GM12878 (cell line): ENCODE measurements at regions not wholly inside any gene's neighbourhood (a gene's known extent, or its start where the extent isn't known, plus 50 kb on each side); places are given as distances from the start of the nearest gene placed in this dataset.

Source experiments
- ATAC-seq: fragments of 200-7000 bp; cut with Tn5 transposase; 3 replicates; pipeline ENCODE4 v1.9.1; 2020; ENCODE audit warnings: mild to moderate bottlenecking, moderate library complexity
- BruUV-seq: library from RNA; stranded (reverse); fragments of 400-500 nt; replicated peaks from 2 replicates; lab custom pipeline; 2021; lab: Mats Ljungman, UMichigan
- CTCF ChIA-PET: fragments of 300-600 bp; sonication (Branson Sonifier 250); formaldehyde crosslinking; extraction: SDS; loops from one replicate; lab custom pipeline; 2021; ENCODE audit warnings: inconsistent platforms; lab: Yijun Ruan, JAX
- POLR2A ChIA-PET: fragments of 350-600 bp; formaldehyde crosslinking; extraction: SDS; loops from one replicate; lab custom pipeline; 2021; ENCODE audit warnings: inconsistent platforms; lab: Charles Lee
- RAD21 ChIA-PET: fragments of 300-600 bp; sonication (Branson Sonifier 250); formaldehyde crosslinking; loops from one replicate; lab custom pipeline; 2023; ENCODE audit warnings: antibody characterized with exemption; ENCODE audit not compliant: unreplicated experiment; lab: Charles Lee
- SMC1A ChIA-PET: fragments of 300-600 bp; sonication (Branson Sonifier 250); formaldehyde crosslinking; loops from one replicate; lab custom pipeline; 2023; ENCODE audit not compliant: unreplicated experiment, uncharacterized antibody; lab: Charles Lee
- DNase-seq: peaks from one replicate; pipeline ENCODE4 v3.0.0-alpha.2; 2011; ENCODE audit warnings: low read depth, low spot score
- FAIRE-seq: peaks from 3 replicates; lab custom pipeline; 2011; peaks lifted over from hg19 to GRCh38; lab: Jason Lieb, UNC
- H2AFZ ChIP-seq: 2 replicates; pipeline ENCODE4 v1.6.0; 2011; ENCODE audit warnings: low read depth, low read length, control low read depth; ENCODE audit not compliant: control insufficient read depth
- H3K27ac ChIP-seq: 2 replicates; pipeline ENCODE4 v1.5.1; 2011; ENCODE audit warnings: control low read depth; ENCODE audit not compliant: control insufficient read depth, insufficient read depth
- H3K27me3 ChIP-seq, 2 experiments: replicated peaks in 1 of 2; 2 replicates each; pipeline versions ENCODE4 v1.6.0 to v1.6.1; 2011; ENCODE audit warnings: low read length in 1 of 2; ENCODE audit not compliant: control insufficient read depth in 2 of 2, insufficient read depth in 2 of 2
- H3K36me3 ChIP-seq, 2 experiments: 2 replicates each; pipeline ENCODE4 v1.5.1; 2011; ENCODE audit warnings: low read length in 1 of 2; ENCODE audit not compliant: control insufficient read depth in 2 of 2, insufficient read depth in 2 of 2
- H3K4me1 ChIP-seq: 2 replicates; pipeline ENCODE4 v1.6.1; 2011; ENCODE audit warnings: mild to moderate bottlenecking, low read length, moderate library complexity, mixed read lengths; ENCODE audit not compliant: control insufficient read depth, insufficient read depth
- H3K4me2 ChIP-seq: 2 replicates; pipeline ENCODE4 v1.6.0; 2011; ENCODE audit warnings: control low read depth; ENCODE audit not compliant: control insufficient read depth, insufficient read depth
- H3K4me3 ChIP-seq: fragments of 200-600 bp; sonication (generic); 2 replicates; pipeline ENCODE4 v1.5.1; 2016
- H3K79me2 ChIP-seq: 2 replicates; pipeline ENCODE4 v1.6.0; 2011; ENCODE audit warnings: low read length; ENCODE audit not compliant: control insufficient read depth, insufficient read depth
- H3K9ac ChIP-seq: 2 replicates; pipeline ENCODE4 v1.8.0; 2011; ENCODE audit warnings: low read length, control low read depth, mixed read lengths; ENCODE audit not compliant: control insufficient read depth, insufficient read depth
- H3K9me3 ChIP-seq: replicated peaks from 3 replicates; pipeline ENCODE4 v1.5.1; 2011; ENCODE audit warnings: mild to moderate bottlenecking, low read length; ENCODE audit not compliant: control insufficient read depth, insufficient read depth
- H4K20me1 ChIP-seq: 2 replicates; pipeline ENCODE4 v1.6.0; 2011; ENCODE audit not compliant: control insufficient read depth, insufficient read depth
- ATF3 ChIP-seq: IDR thresholded peaks from 2 replicates; pipeline ENCODE4 v1.6.1; 2011; ENCODE audit warnings: low read depth, mild to moderate bottlenecking, low read length, moderate library complexity, borderline replicate concordance; ENCODE audit errors: extremely low read depth
- ATF7 ChIP-seq: fragments of 450-650 bp; IDR thresholded peaks from 2 replicates; pipeline ENCODE4 v1.6.1; 2016; ENCODE audit warnings: low read depth, mild to moderate bottlenecking
- BCL11A ChIP-seq: IDR thresholded peaks from 2 replicates; pipeline ENCODE4 v1.6.1; 2011; ENCODE audit warnings: low read depth, low read length
- CHD1 ChIP-seq: IDR thresholded peaks from 2 replicates; pipeline ENCODE4 v1.6.1; 2012; ENCODE audit warnings: low read depth, low read length, improper control_type of control experiment
- ETV6 ChIP-seq, 2 experiments: fragments of 450-650 bp in 1 of 2; IDR thresholded peaks in 1 of 2; conservative IDR thresholded peaks in 1 of 2; 2 replicates each; pipeline ENCODE4 v1.6.1; 2014; ENCODE audit warnings: antibody characterized with exemption in 1 of 2, borderline replicate concordance in 1 of 2, low read depth in 1 of 2, mild to moderate bottlenecking in 1 of 2, moderate library complexity in 1 of 2
- FOS ChIP-seq: IDR thresholded peaks from 3 replicates; pipeline ENCODE4 v1.6.1; 2011; ENCODE audit warnings: borderline replicate concordance; ENCODE audit not compliant: insufficient read length; ENCODE audit errors: extremely low read depth
- MLLT1 ChIP-seq: fragments of 450-650 bp; IDR thresholded peaks from 2 replicates; pipeline ENCODE4 v1.6.1; 2016; ENCODE audit warnings: mild to moderate bottlenecking
- MXI1 ChIP-seq: fragments of 150-350 bp; IDR thresholded peaks from 2 replicates; pipeline ENCODE4 v1.6.1; 2011; ENCODE audit warnings: low read depth, mild to moderate bottlenecking, inconsistent platforms, low read length, improper control_type of control experiment
- PML ChIP-seq: IDR thresholded peaks from 2 replicates; pipeline ENCODE4 v1.6.1; 2012; ENCODE audit warnings: low read length, inconsistent platforms
- TCF12 ChIP-seq: IDR thresholded peaks from 2 replicates; pipeline ENCODE4 v1.6.1; 2011; ENCODE audit warnings: low read depth, mild to moderate bottlenecking, low read length
- WGBS: methylation state at CpG from one replicate; pipeline ENCODE4 v1.1.6; 2016; ENCODE audit warnings: low lambda C conversion rate; ENCODE audit not compliant: insufficient replicate concordance, insufficient coverage; ENCODE audit errors: missing lambda C conversion rate; 5-methylcytosine and 5-hydroxymethylcytosine counted together
- in situ Hi-C: fragments of 300-500 bp; cut with MboI; formaldehyde crosslinking; loops from 9 replicates; pipeline ENCODE4 v1.14.3; 2018; ENCODE audit warnings: mixed read lengths
- intact Hi-C: fragments of 100-400 bp; cut with micrococcal nuclease; formaldehyde crosslinking; loops from one replicate; pipeline ENCODE4 v1.14.2; 2022; ENCODE audit not compliant: unreplicated experiment
- TF ChIP-seq, protein P1 (sequence below): IDR thresholded peaks from 2 replicates; pipeline ENCODE4 v1.6.1; 2012; ENCODE audit warnings: improper control_type of control experiment, low read depth, low read length; ENCODE audit not compliant: insufficient replicate concordance
- TF ChIP-seq, protein P2 (sequence below): IDR thresholded peaks from 2 replicates; pipeline ENCODE4 v1.6.1; 2012; ENCODE audit warnings: mild to moderate bottlenecking, low read depth, low read length

DNA sequence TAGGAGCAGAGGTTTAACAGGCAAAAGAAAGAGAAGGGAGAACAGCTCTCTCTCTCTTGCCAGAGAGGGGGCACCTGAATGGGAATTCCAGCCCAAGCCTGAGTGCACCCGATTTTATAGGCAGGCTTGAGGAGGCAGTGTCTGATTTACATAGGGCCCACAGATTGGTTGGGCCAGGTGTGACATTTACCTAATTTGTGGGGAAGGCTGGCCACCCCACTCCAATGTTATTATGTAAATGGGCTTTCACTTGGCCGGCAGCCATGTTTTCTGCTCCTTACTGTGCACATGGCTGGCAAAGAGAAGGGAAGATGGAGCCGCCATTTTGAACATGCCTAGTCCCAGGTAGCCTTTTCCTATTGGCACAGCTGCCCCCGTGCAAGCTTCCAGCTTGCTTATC lies 735.5 kb upstream of the AUTS2 start:
- Histone ChIP-seq H4K20me1 (no peaks in the 10 kb centered on the region), H3K9ac (no peak overlapping the region), H3K9me3 (no peaks in the 10 kb centered on the region; the same call in 2 of the 3 replicates), H3K27ac (no peak overlapping the region), H3K4me1 (no peaks in the 10 kb centered on the region), H3K36me3 (no peaks in the 10 kb centered on the region), H3K4me3 (no peak overlapping the region), H2AFZ (no peak overlapping the region), H3K27me3 (no peaks in the 10 kb centered on the region), H3K79me2 (no peaks in the 10 kb centered on the region), H3K4me2 (no peak overlapping the region)
- ATAC-seq (no peak), FAIRE-seq (no peak), DNase-seq (no peak)
- intact Hi-C loops (no loop called here), in situ Hi-C loops (no loop called here)
- RAD21 ChIA-PET, result no interaction called here
- BruUV-seq, result no TSS peak
- WGBS, result 2% methylated on average over 4 of the region's 4 CpGs
- CTCF ChIA-PET, result no interaction called here
- POLR2A ChIA-PET, result no interaction called here
- SMC1A ChIA-PET, result no interaction called here
- no peak for TF ChIP-seq MXI1
- no peak for TF ChIP-seq ATF7
- no peak for TF ChIP-seq TCF12
- no peak for TF ChIP-seq PML
- TF ChIP-seq CHD1, result no peak
- TF ChIP-seq ATF3, result no peak
- no peak for TF ChIP-seq FOS
- TF ChIP-seq, protein P1, sequence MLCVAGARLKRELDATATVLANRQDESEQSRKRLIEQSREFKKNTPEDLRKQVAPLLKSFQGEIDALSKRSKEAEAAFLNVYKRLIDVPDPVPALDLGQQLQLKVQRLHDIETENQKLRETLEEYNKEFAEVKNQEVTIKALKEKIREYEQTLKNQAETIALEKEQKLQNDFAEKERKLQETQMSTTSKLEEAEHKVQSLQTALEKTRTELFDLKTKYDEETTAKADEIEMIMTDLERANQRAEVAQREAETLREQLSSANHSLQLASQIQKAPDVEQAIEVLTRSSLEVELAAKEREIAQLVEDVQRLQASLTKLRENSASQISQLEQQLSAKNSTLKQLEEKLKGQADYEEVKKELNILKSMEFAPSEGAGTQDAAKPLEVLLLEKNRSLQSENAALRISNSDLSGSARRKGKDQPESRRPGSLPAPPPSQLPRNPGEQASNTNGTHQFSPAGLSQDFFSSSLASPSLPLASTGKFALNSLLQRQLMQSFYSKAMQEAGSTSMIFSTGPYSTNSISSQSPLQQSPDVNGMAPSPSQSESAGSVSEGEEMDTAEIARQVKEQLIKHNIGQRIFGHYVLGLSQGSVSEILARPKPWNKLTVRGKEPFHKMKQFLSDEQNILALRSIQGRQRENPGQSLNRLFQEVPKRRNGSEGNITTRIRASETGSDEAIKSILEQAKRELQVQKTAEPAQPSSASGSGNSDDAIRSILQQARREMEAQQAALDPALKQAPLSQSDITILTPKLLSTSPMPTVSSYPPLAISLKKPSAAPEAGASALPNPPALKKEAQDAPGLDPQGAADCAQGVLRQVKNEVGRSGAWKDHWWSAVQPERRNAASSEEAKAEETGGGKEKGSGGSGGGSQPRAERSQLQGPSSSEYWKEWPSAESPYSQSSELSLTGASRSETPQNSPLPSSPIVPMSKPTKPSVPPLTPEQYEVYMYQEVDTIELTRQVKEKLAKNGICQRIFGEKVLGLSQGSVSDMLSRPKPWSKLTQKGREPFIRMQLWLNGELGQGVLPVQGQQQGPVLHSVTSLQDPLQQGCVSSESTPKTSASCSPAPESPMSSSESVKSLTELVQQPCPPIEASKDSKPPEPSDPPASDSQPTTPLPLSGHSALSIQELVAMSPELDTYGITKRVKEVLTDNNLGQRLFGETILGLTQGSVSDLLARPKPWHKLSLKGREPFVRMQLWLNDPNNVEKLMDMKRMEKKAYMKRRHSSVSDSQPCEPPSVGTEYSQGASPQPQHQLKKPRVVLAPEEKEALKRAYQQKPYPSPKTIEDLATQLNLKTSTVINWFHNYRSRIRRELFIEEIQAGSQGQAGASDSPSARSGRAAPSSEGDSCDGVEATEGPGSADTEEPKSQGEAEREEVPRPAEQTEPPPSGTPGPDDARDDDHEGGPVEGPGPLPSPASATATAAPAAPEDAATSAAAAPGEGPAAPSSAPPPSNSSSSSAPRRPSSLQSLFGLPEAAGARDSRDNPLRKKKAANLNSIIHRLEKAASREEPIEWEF, result no peak
- TF ChIP-seq ETV6 (conservative IDR thresholded peaks at IDR 0.05 in 1 of 2, IDR thresholded peaks at IDR 0.05 in 1 of 2; ENCODE audit: borderline replicate concordance in 1 of 2, low read depth in 1 of 2), result no peak
- no peak for TF ChIP-seq BCL11A
- TF ChIP-seq MLLT1, result no peak
- TF ChIP-seq, protein P2, sequence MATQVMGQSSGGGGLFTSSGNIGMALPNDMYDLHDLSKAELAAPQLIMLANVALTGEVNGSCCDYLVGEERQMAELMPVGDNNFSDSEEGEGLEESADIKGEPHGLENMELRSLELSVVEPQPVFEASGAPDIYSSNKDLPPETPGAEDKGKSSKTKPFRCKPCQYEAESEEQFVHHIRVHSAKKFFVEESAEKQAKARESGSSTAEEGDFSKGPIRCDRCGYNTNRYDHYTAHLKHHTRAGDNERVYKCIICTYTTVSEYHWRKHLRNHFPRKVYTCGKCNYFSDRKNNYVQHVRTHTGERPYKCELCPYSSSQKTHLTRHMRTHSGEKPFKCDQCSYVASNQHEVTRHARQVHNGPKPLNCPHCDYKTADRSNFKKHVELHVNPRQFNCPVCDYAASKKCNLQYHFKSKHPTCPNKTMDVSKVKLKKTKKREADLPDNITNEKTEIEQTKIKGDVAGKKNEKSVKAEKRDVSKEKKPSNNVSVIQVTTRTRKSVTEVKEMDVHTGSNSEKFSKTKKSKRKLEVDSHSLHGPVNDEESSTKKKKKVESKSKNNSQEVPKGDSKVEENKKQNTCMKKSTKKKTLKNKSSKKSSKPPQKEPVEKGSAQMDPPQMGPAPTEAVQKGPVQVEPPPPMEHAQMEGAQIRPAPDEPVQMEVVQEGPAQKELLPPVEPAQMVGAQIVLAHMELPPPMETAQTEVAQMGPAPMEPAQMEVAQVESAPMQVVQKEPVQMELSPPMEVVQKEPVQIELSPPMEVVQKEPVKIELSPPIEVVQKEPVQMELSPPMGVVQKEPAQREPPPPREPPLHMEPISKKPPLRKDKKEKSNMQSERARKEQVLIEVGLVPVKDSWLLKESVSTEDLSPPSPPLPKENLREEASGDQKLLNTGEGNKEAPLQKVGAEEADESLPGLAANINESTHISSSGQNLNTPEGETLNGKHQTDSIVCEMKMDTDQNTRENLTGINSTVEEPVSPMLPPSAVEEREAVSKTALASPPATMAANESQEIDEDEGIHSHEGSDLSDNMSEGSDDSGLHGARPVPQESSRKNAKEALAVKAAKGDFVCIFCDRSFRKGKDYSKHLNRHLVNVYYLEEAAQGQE, result no peak
